Peyer's patch (tissue), 4 donors: ENCODE measurements at regions not wholly inside any gene's neighbourhood (a gene's known extent, or its start where the extent isn't known, plus 50 kb on each side); places are given as distances from the start of the nearest gene placed in this dataset.

Experiments
- DNase-seq, 3 donors: peaks; one replicate each; pipeline ENCODE4 v3.0.0-alpha.2; 2017 to 2019
- H3K27ac ChIP-seq, 4 donors: fragments of 200-600 bp; sonication (generic); one replicate each; pipeline ENCODE4 v1.5.1; 2016 to 2019
- H3K27me3 ChIP-seq, 2 donors: fragments of 200-600 bp; sonication (generic); one replicate each; pipeline ENCODE4 v1.5.1; 2019
- H3K36me3 ChIP-seq, 3 donors: fragments of 200-600 bp; sonication (generic); one replicate each; pipeline ENCODE4 v1.5.1; 2016 to 2019
- H3K4me1 ChIP-seq, 4 donors: fragments of 200-600 bp; sonication (generic); one replicate each; pipeline ENCODE4 v1.5.1; 2016 to 2019
- H3K4me3 ChIP-seq, 4 donors: fragments of 200-600 bp; sonication (generic); 1 replicate in 3 of 4; 2 replicates in 1 of 4; pipeline ENCODE4 v1.5.1; 2016 to 2019; ENCODE audit warnings: mild to moderate bottlenecking in 1 of 4
- H3K9me3 ChIP-seq, 4 donors: fragments of 200-600 bp; sonication (generic); one replicate each; pipeline ENCODE4 v1.5.1; 2016 to 2019; ENCODE audit warnings: mild to moderate bottlenecking in 1 of 4
- POLR2A ChIP-seq, 2 donors: fragments of 450-650 bp; IDR thresholded peaks; one replicate each; pipeline ENCODE4 v1.5.1; 2017; ENCODE audit warnings: antibody characterized with exemption in 2 of 2, mild to moderate bottlenecking in 2 of 2, moderate library complexity in 2 of 2
- TF ChIP-seq, protein P1 (sequence below), 6 experiments: fragments of 450-650 bp in 4 of 6; fragments of 200-600 bp in 2 of 6; sonication (generic) in 1 of 6; IDR thresholded peaks; one replicate each; pipeline ENCODE4 v1.5.1; 2017 to 2019; ENCODE audit warnings: antibody characterized with exemption in 6 of 6, mild to moderate bottlenecking in 3 of 6, moderate library complexity in 1 of 6

DNA sequence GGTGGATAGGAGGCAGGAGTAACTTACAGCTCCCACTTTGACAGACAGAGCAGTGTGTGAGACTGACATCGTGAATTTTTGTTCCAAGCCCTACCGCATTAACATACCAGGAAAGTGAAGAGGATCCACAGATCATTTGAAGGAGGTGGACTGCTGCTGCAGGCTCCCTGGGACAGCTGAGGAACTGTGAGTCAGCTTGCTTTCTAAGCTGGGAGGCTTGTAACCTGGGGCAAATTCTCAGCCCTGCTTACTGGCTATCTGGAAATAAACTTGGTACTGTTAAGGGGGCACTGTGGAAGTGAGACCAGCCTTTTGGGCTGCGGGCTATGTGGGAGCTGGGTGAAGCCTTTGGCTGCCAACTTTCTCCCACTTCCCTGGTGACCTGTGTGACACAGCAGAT, 1202.5 kb downstream of the DNAJB9 start:
- Histone ChIP-seq H3K27me3 (no peaks in the 10 kb centered on the region), H3K9me3 (no peaks in the 10 kb centered on the region), H3K4me1 (no peaks in the 10 kb centered on the region), H3K36me3 (no peaks in the 10 kb centered on the region), H3K27ac (no peak overlapping the region), H3K4me3 (no peak overlapping the region)
- TF ChIP-seq POLR2A (IDR thresholded peaks at IDR 0.05): no peak
- TF ChIP-seq, protein P1, sequence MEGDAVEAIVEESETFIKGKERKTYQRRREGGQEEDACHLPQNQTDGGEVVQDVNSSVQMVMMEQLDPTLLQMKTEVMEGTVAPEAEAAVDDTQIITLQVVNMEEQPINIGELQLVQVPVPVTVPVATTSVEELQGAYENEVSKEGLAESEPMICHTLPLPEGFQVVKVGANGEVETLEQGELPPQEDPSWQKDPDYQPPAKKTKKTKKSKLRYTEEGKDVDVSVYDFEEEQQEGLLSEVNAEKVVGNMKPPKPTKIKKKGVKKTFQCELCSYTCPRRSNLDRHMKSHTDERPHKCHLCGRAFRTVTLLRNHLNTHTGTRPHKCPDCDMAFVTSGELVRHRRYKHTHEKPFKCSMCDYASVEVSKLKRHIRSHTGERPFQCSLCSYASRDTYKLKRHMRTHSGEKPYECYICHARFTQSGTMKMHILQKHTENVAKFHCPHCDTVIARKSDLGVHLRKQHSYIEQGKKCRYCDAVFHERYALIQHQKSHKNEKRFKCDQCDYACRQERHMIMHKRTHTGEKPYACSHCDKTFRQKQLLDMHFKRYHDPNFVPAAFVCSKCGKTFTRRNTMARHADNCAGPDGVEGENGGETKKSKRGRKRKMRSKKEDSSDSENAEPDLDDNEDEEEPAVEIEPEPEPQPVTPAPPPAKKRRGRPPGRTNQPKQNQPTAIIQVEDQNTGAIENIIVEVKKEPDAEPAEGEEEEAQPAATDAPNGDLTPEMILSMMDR (IDR thresholded peaks at IDR 0.05): no peak
- DNase-seq: no peak

DNA sequence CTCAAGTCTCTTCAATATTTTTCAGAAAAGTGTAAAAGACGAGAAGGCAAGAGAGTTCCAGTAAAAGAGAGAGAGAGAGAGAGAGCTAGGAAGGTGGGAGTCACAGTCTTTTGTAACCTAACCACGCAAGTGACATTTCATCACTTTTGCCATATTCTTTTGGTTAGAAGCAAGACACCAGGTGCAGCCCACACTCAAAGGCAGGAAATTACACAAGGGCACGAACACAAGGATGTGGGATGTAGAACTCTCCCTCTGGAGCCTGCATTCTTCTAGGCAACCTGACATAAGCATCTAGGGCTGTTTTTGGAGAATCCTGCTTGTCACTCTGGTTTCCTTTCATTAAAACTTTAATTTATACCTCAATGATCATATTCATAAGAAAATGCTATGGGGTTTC, 1213.1 kb downstream of the DNAJB9 start:
- Histone ChIP-seq H3K4me1 (no peaks in the 10 kb centered on the region), H3K36me3 (no peaks in the 10 kb centered on the region), H3K27ac (no peak overlapping the region), H3K9me3 (no peaks in the 10 kb centered on the region), H3K27me3 (no peaks in the 10 kb centered on the region), H3K4me3 (no peak overlapping the region)
- no peak for DNase-seq
- TF ChIP-seq, protein P1 (IDR thresholded peaks at IDR 0.05): no peak
- no peak for TF ChIP-seq POLR2A (IDR thresholded peaks at IDR 0.05)

DNA sequence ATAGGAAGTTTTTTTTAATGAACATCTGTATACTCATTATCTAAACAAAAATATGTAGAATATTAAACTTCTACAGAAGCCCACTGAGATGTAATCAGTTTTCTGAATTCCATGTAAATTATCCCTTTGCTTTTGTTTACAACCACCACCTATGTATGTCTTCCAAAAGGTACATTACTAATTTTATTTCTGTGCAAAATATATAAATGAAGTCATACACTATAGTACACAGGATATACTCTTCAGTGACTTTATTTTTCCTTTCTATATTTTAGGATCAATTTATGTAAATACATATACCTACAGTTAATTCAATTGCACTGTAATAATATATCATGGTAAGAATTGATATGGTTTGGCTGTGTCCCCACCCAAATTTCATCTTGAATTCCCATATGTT, 1236.9 kb downstream of the DNAJB9 start:
- no peak overlapping the region for H3K27ac ChIP-seq
- H3K4me1 ChIP-seq: no peaks in the 10 kb centered on the region
- H3K9me3 ChIP-seq: no peaks in the 10 kb centered on the region
- no peak for TF ChIP-seq POLR2A (IDR thresholded peaks at IDR 0.05)
- TF ChIP-seq, protein P1 (IDR thresholded peaks at IDR 0.05): no peak
- H3K27me3 ChIP-seq: no peaks in the 10 kb centered on the region
- no peak for DNase-seq
- no peaks in the 10 kb centered on the region for H3K36me3 ChIP-seq
- H3K4me3 ChIP-seq: no peak overlapping the region

DNA sequence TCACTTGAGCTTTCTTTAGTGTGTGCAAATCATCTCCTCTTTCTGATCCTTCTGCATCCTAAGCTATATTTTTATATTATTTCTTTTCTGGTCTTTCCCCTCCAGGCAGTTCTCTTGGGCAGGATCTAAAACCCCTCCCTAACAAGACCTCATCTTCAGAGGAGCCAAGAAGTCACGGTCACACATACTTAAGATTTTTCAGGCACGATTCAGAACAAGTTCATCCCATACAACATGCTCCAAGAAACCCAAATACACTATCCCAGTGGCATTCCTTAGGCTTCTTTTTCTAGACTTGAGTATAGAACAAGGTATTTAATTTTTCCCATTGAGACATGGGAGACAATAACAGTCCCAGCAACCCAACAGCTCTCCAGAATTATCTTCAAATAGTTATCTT, 1251.5 kb downstream of the DNAJB9 start:
- H3K9me3 ChIP-seq: no peaks in the 10 kb centered on the region
- H3K4me1 ChIP-seq: no peaks in the 10 kb centered on the region
- no peak overlapping the region for H3K27ac ChIP-seq
- H3K4me3 ChIP-seq: no peak overlapping the region
- TF ChIP-seq POLR2A (IDR thresholded peaks at IDR 0.05): no peak
- TF ChIP-seq, protein P1 (IDR thresholded peaks at IDR 0.05): no peak
- no peak for DNase-seq
- H3K27me3 ChIP-seq: no peaks in the 10 kb centered on the region
- no peaks in the 10 kb centered on the region for H3K36me3 ChIP-seq

DNA sequence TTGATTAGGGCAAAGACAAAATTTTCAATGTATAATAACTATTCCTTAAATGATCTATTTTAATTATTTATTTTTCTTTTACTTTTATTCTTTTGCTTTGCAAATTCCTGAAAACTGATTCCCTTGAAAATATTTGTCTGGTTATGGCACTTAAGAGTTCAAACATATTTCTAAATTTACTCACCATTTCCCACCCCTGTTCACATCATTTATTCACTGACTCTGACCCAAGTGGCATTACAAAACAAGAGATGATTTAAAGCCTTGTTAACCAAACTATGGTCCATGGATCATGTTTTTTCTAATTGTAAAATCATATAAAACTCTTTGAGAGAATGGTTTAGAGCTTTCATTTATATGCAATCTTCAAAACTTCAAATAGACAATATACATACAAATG, 1256.1 kb upstream of the LRRN3 start:
- DNase-seq: no peak
- Histone ChIP-seq H3K4me1 (no peaks in the 10 kb centered on the region), H3K27ac (no peak overlapping the region), H3K36me3 (no peaks in the 10 kb centered on the region), H3K9me3 (no peaks in the 10 kb centered on the region), H3K4me3 (no peak overlapping the region), H3K27me3 (no peaks in the 10 kb centered on the region)
- TF ChIP-seq, protein P1 (IDR thresholded peaks at IDR 0.05): no peak
- TF ChIP-seq POLR2A (IDR thresholded peaks at IDR 0.05): no peak

DNA sequence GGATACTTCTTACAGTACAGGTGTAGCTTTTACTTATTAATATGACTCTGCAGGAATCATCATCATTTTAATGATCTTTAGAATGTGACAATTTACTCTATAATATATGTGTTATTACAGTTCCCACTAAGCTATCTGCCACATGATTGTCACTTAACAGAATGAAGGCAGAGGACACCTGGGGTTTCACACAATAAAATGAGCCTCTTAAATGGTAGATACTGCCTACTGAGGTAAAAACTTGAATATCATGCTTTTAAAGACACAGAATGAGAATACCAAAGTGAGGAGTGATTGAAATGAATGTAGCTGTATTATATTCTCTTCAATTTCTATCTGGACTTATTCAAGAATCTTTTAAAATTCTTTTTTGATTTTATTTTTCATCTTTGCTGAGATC, 1255.3 kb upstream of the LRRN3 start:
- Histone ChIP-seq H3K4me1 (no peaks in the 10 kb centered on the region), H3K9me3 (no peaks in the 10 kb centered on the region), H3K36me3 (no peaks in the 10 kb centered on the region), H3K4me3 (no peak overlapping the region), H3K27me3 (no peaks in the 10 kb centered on the region), H3K27ac (no peak overlapping the region)
- TF ChIP-seq, protein P1 (IDR thresholded peaks at IDR 0.05): no peak
- TF ChIP-seq POLR2A (IDR thresholded peaks at IDR 0.05): no peak
- DNase-seq: no peak
